Transverse colon (tissue), 4 donors: ENCODE measurements at regions not wholly inside any gene's neighbourhood (a gene's known extent, or its start where the extent isn't known, plus 50 kb on each side); places are given as distances from the start of the nearest gene placed in this dataset.

Source experiments
- DNase-seq: peaks from one replicate; pipeline ENCODE4 v3.0.0-alpha.2; 2019
- H3K27ac ChIP-seq, 4 donors: fragments of 200-600 bp; sonication (generic); 2 replicates each; pipeline ENCODE4 v1.5.1; 2016 to 2018; ENCODE audit warnings: inconsistent platforms in 4 of 4
- H3K27me3 ChIP-seq: fragments of 200-600 bp; sonication (generic); 2 replicates; pipeline ENCODE4 v1.5.1; 2017; ENCODE audit warnings: inconsistent platforms
- H3K36me3 ChIP-seq, 4 donors: fragments of 200-600 bp; sonication (generic); 2 replicates each; pipeline ENCODE4 v1.5.1; 2017 to 2019; ENCODE audit warnings: inconsistent platforms in 4 of 4
- H3K4me1 ChIP-seq, 4 donors: fragments of 200-600 bp; sonication (generic); 2 replicates each; pipeline ENCODE4 v1.5.1; 2017 to 2020; ENCODE audit warnings: inconsistent platforms in 4 of 4
- H3K4me3 ChIP-seq, 4 donors: fragments of 200-600 bp; sonication (generic); 1 replicate in 1 of 4; 2 replicates in 3 of 4; pipeline versions ENCODE4 v1.5.1 to v1.6.1; 2017 to 2019; ENCODE audit warnings: inconsistent platforms in 4 of 4
- H3K9me3 ChIP-seq, 2 donors: fragments of 200-600 bp; sonication (generic); 2 replicates each; pipeline ENCODE4 v1.5.1; 2017 to 2019; ENCODE audit warnings: inconsistent platforms in 2 of 2
- EP300 ChIP-seq: sonication (generic); formaldehyde crosslinking; IDR thresholded peaks from one replicate; pipeline ENCODE4 v1.6.1; 2017; ENCODE audit warnings: antibody characterized with exemption, low read depth
- POLR2A ChIP-seq: fragments of 450-650 bp; IDR thresholded peaks from one replicate; pipeline ENCODE4 v1.6.1; 2016; ENCODE audit warnings: antibody characterized with exemption, mild to moderate bottlenecking, moderate library complexity
- POLR2AphosphoS5 ChIP-seq, 3 donors: sonication (generic); formaldehyde crosslinking; IDR thresholded peaks; one replicate each; pipeline ENCODE4 v1.6.1; 2016; ENCODE audit warnings: antibody characterized with exemption in 3 of 3
- WGBS, 2 donors: methylation state at CpG; one replicate each; pipeline ENCODE4 v1.1.5; 2018; ENCODE audit warnings: low coverage in 1 of 2; 5-methylcytosine and 5-hydroxymethylcytosine counted together
- in situ Hi-C, 4 donors: fragments of 200-750 bp; cut with MboI; loops; one replicate each; pipeline versions ENCODE4 v1.15.0 to v1.15.1; 2017; ENCODE audit warnings: low sequenced_read_pairs in 3 of 4, low pct_ligation_motif_present in 1 of 4, low pct_unique_long_range_greater_than_20kb in 1 of 4
- intact Hi-C: fragments of 100-400 bp; cut with DNase I; formaldehyde crosslinking; loops from one replicate; pipeline ENCODE4 v1.15.1; 2023; ENCODE audit warnings: low total_unique reads
- TF ChIP-seq, protein P1 (sequence below), 5 experiments: fragments of 200-600 bp in 3 of 5; fragments of 450-650 bp in 2 of 5; sonication (generic) in 3 of 5; IDR thresholded peaks; 1 replicate in 2 of 5; 2 replicates in 3 of 5; pipeline ENCODE4 v1.5.1; 2016 to 2017; ENCODE audit warnings: antibody characterized with exemption in 5 of 5, inconsistent platforms in 3 of 5, mild to moderate bottlenecking in 2 of 5, moderate library complexity in 1 of 5

- no peak overlapping the region for H3K27ac ChIP-seq
- no peaks in the 10 kb centered on the region for H3K27me3 ChIP-seq
- no peaks in the 10 kb centered on the region for H3K4me1 ChIP-seq
- in situ Hi-C loops = no loop called here
- no peak for DNase-seq
- intact Hi-C loops = no loop called here
- WGBS, 2 donors = 81 to 83% methylated on average over 5 of the region's 5 CpGs
- no peaks in the 10 kb centered on the region for H3K36me3 ChIP-seq
- H3K9me3 ChIP-seq = no peaks in the 10 kb centered on the region
- no peak overlapping the region for H3K4me3 ChIP-seq
- no peak for TF ChIP-seq EP300
- no peak for TF ChIP-seq POLR2A
- TF ChIP-seq, protein P1, sequence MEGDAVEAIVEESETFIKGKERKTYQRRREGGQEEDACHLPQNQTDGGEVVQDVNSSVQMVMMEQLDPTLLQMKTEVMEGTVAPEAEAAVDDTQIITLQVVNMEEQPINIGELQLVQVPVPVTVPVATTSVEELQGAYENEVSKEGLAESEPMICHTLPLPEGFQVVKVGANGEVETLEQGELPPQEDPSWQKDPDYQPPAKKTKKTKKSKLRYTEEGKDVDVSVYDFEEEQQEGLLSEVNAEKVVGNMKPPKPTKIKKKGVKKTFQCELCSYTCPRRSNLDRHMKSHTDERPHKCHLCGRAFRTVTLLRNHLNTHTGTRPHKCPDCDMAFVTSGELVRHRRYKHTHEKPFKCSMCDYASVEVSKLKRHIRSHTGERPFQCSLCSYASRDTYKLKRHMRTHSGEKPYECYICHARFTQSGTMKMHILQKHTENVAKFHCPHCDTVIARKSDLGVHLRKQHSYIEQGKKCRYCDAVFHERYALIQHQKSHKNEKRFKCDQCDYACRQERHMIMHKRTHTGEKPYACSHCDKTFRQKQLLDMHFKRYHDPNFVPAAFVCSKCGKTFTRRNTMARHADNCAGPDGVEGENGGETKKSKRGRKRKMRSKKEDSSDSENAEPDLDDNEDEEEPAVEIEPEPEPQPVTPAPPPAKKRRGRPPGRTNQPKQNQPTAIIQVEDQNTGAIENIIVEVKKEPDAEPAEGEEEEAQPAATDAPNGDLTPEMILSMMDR (IDR thresholded peaks at IDR 0.05) = no peak
- no peak for TF ChIP-seq POLR2AphosphoS5 (IDR thresholded peaks at IDR 0.05)
Observed at GRCh38 chr2:156803967-156804366, 367.8 kb downstream of the GPD2 start.

- H3K27ac ChIP-seq = no peak overlapping the region
- WGBS, 2 donors = 65 to 92% methylated on average over 2 of the region's 2 CpGs
Observed at GRCh38 chr2:156810094-156810493, 373.9 kb downstream of the GPD2 start.

GRCh38 chr2:156812496-156812895 lies 376.3 kb downstream of the GPD2 start:
- Histone ChIP-seq H3K27ac (no peak overlapping the region), H3K36me3 (no peaks in the 10 kb centered on the region), H3K9me3 (no peaks in the 10 kb centered on the region), H3K4me3 (no peak overlapping the region), H3K4me1 (no peaks in the 10 kb centered on the region), H3K27me3 (no peaks in the 10 kb centered on the region)
- in situ Hi-C loops = no loop called here
- intact Hi-C loops = no loop called here
- WGBS, 2 donors = 71 to 78% methylated on average over 1 of the region's 1 CpG
- TF ChIP-seq POLR2A (no peak), POLR2AphosphoS5 (IDR thresholded peaks at IDR 0.05) (no peak), EP300 (no peak)
- TF ChIP-seq, protein P1 (IDR thresholded peaks at IDR 0.05) = no peak
- no peak for DNase-seq

More at GRCh38 chr2:156810094-156810493, 373.9 kb downstream of the GPD2 start:
- intact Hi-C loops (no loop called here), in situ Hi-C loops (no loop called here)
- no peaks in the 10 kb centered on the region for H3K4me1 ChIP-seq
- H3K36me3 ChIP-seq = no peaks in the 10 kb centered on the region
- no peaks in the 10 kb centered on the region for H3K27me3 ChIP-seq
- TF ChIP-seq EP300 (no peak), POLR2A (no peak)
- TF ChIP-seq, protein P1 (IDR thresholded peaks at IDR 0.05) = no peak
- no peak overlapping the region for H3K4me3 ChIP-seq
- no peaks in the 10 kb centered on the region for H3K9me3 ChIP-seq
- no peak for DNase-seq

- in situ Hi-C loops (no loop called here), intact Hi-C loops (no loop called here)
- Histone ChIP-seq H3K4me1 (no peaks in the 10 kb centered on the region), H3K36me3 (no peaks in the 10 kb centered on the region), H3K9me3 (no peaks in the 10 kb centered on the region), H3K27ac (no peak overlapping the region), H3K4me3 (no peak overlapping the region), H3K27me3 (no peaks in the 10 kb centered on the region)
- 71 to 82% methylated on average over 1 of the region's 1 CpG for WGBS, 2 donors
- no peak for DNase-seq
- TF ChIP-seq, protein P1 (IDR thresholded peaks at IDR 0.05) = no peak
- no peak for TF ChIP-seq EP300
- TF ChIP-seq POLR2A = no peak
- TF ChIP-seq POLR2AphosphoS5 (IDR thresholded peaks at IDR 0.05) = no peak
Observed at GRCh38 chr2:156817430-156817829, 381.3 kb downstream of the GPD2 start.
